ENCODE measurements at regions not wholly inside any gene's neighbourhood (a gene's known extent, or its start where the extent isn't known, plus 50 kb on each side); places are given as distances from the start of the nearest gene placed in this dataset.

DNA sequence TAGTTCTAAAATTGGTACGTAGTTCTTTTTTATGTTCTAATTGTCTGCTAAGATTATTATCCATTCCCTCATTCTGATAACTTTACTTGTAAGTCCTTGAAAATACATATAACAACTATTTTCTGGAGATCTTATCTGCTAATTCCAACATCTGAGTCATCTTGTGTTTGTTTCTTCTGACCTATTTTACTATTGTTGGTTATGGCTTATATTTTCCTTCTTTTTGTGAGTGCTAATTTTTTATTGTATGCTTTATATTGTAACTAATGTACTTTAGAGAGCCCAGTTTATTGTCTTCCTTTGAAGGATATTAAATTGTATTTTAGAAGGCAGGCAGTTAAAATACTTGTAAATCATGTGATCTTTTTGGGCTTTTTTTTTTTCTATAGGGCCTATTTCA, 149.3 kb upstream of the LRFN5 start:
- no peaks in the 10 kb centered on the region for H3K79me1 ChIP-seq (ENCODE audit: insufficient read depth, low read depth, low read length, poor library complexity, severe bottlenecking)
- no peak overlapping the region for H2AK5ac ChIP-seq (ENCODE audit: insufficient read length, low read length)
- H3T11ph ChIP-seq (ENCODE audit: low read length), result no peak overlapping the region
- H2BK120ac ChIP-seq (ENCODE audit: low read depth, low read length, poor library complexity, severe bottlenecking), result no peak overlapping the region
- Mint-ChIP-seq H3K4me1 (no peaks in the 10 kb centered on the region), H3K4me3 (no peak overlapping the region), H3K9me3 (no peaks in the 10 kb centered on the region), H3K27ac (no peak overlapping the region), H3K36me3 (ENCODE audit: insufficient read depth in 1 of 3, low read depth in 3 of 3) (no peaks in the 10 kb centered on the region), H3K27me3 (ENCODE audit: low read depth) (no peaks in the 10 kb centered on the region)
- no peaks in the 10 kb centered on the region for H4K20me1 ChIP-seq (ENCODE audit: control insufficient read depth, insufficient read depth, insufficient read length)
- H3K14ac ChIP-seq (ENCODE audit: insufficient read depth, low read length), result no peak overlapping the region
- no peak overlapping the region for H3K18ac ChIP-seq (ENCODE audit: insufficient read length, low read depth, low read length)
- no peaks in the 10 kb centered on the region for H3K23me2 ChIP-seq (ENCODE audit: insufficient read length, low read depth, low read length, poor library complexity, severe bottlenecking)
- DNase-seq, result no peak
- H3K4me2 ChIP-seq (ENCODE audit: insufficient read depth, insufficient read length, low read length), result no peak overlapping the region
- H3K9ac ChIP-seq (ENCODE audit: extremely low read depth, insufficient read length, low read length), result no peak overlapping the region
- no peaks in the 10 kb centered on the region for H3K4me1 ChIP-seq (ENCODE audit: insufficient read depth, low read length)
- no peak overlapping the region for H2BK20ac ChIP-seq (ENCODE audit: low read depth, low read length, poor library complexity, severe bottlenecking)
- no peak overlapping the region for H4K8ac ChIP-seq (replicated peaks; ENCODE audit: insufficient read length, low read depth, low read length)
- H3K27me3 ChIP-seq (ENCODE audit: insufficient read depth, low read length), result no peaks in the 10 kb centered on the region
- WGBS (ENCODE audit: extremely low coverage, insufficient read length, low lambda C conversion rate), result no CpG with 5 or more reads among the region's 1 CpG
- no peak overlapping the region for H4K91ac ChIP-seq (ENCODE audit: insufficient read length, low read depth, low read length)
- no peak overlapping the region for H3K56ac ChIP-seq (ENCODE audit: insufficient read length, low read depth, low read length)
- H2BK15ac ChIP-seq (ENCODE audit: low read depth, low read length), result no peak overlapping the region
- H2BK12ac ChIP-seq (ENCODE audit: insufficient read length, low read depth, low read length), result no peak overlapping the region
- H3K79me2 ChIP-seq (ENCODE audit: insufficient read depth, low read length), result no peaks in the 10 kb centered on the region
- no peak overlapping the region for H4K5ac ChIP-seq (ENCODE audit: insufficient read length, low read depth, low read length)
- no peak overlapping the region for H2AFZ ChIP-seq (ENCODE audit: low read length)
- H3K9me3 ChIP-seq (ENCODE audit: control insufficient read depth, low read depth, low read length), result no peaks in the 10 kb centered on the region
- TF ChIP-seq, protein P1, sequence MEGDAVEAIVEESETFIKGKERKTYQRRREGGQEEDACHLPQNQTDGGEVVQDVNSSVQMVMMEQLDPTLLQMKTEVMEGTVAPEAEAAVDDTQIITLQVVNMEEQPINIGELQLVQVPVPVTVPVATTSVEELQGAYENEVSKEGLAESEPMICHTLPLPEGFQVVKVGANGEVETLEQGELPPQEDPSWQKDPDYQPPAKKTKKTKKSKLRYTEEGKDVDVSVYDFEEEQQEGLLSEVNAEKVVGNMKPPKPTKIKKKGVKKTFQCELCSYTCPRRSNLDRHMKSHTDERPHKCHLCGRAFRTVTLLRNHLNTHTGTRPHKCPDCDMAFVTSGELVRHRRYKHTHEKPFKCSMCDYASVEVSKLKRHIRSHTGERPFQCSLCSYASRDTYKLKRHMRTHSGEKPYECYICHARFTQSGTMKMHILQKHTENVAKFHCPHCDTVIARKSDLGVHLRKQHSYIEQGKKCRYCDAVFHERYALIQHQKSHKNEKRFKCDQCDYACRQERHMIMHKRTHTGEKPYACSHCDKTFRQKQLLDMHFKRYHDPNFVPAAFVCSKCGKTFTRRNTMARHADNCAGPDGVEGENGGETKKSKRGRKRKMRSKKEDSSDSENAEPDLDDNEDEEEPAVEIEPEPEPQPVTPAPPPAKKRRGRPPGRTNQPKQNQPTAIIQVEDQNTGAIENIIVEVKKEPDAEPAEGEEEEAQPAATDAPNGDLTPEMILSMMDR (conservative IDR thresholded peaks at IDR 0.05), result no peak
- H3K4ac ChIP-seq (ENCODE audit: low read depth, low read length), result no peak overlapping the region
- no peak overlapping the region for H3K27ac ChIP-seq (ENCODE audit: insufficient read length, low read depth, low read length)
- H2BK5ac ChIP-seq (ENCODE audit: insufficient read length, low read length), result no peak overlapping the region
- no peak overlapping the region for H3K23ac ChIP-seq (ENCODE audit: insufficient read length, low read depth, low read length)
